Fibroblast of upper back skin (primary cell): ENCODE measurements at regions not wholly inside any gene's neighbourhood (a gene's known extent, or its start where the extent isn't known, plus 50 kb on each side); places are given as distances from the start of the nearest gene placed in this dataset.
"Not testable (repeated sequence)": the region's sequence is repeated elsewhere in the genome, so short reads cannot be mapped to it uniquely, and the experiment has no call there.

Source experiments
- DNase-seq: peaks from one replicate; pipeline ENCODE4 v3.0.0-alpha.2; 2013

DNA sequence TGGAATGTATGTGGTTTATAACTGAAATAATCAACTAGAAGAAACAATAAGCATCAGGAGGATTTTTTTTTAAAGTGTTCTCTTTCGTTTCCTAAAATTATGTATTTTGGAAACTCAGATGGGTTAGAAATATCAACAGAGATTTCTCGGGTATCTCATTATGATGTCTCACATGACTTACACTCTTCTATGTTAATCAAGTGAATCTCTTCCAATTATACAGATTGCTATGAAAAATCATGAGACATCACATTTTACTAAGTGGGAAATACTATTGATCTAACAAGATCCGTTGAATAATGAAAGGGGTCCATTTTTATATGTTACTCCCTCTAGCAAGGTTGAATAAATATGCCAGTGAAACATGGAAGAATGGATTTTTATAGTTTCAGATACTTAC, 54.7 kb upstream of the NRIP1 start:
- no peak for DNase-seq

GRCh38 chr21:15121097-15121654, 56.4 kb upstream of the NRIP1 start:
- DNase-seq, result no peak

- DNase-seq, result no peak
These were observed 56.9 kb upstream of the NRIP1 start for GRCh38 chr21:15121655-15122120.

DNA sequence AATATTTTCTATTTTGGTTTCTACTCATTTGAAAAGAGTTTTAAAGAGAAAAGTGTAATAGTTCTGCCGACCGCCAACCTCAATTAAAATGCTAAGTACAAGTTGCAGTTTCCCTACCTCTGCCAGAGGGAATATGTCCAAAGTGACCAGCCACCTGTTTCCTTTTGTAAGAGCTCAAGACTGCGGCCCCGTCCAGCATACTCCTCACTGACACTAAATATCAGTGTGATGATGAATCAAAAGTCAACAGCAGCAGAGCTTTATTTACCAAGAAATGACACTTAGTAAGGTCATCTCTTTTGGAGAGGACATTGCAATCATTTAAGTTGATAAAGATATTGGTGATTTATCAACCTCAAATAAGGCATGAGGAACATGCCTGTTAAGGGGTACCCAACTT, 57.4 kb upstream of the NRIP1 start:
- DNase-seq, result no peak

- no peak for DNase-seq
These were observed 59.9 kb upstream of the NRIP1 start for GRCh38 chr21:15124731-15125130.

GRCh38 chr21:15126948-15127347, 62.1 kb upstream of the NRIP1 start:
- no peak for DNase-seq

DNA sequence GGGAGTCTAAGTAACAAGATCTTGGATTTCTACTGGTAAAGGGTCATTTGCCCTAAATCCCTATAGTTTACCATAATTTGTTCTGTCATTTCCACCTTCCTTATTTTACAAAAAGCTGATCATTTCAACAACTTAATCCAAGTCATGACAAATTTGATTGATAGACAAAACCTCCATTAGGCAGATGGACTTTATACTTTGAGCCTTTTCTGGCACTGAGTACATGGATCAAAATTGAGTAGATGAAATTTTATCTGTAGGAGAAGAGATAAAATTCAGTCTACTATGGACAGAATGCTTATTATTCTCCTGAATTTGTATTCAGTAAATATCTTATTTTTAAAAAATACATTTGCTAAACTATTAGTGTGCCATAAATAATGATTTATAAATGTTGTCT, 62.6 kb upstream of the NRIP1 start:
- DNase-seq, result no peak

- no peak for DNase-seq
These were observed 63.5 kb upstream of the NRIP1 start for GRCh38 chr21:15128267-15128666.

GRCh38 chr21:15128714-15129113, 63.9 kb upstream of the NRIP1 start:
- not testable (repeated sequence) for DNase-seq

- DNase-seq, result no peak
These were observed 65.5 kb upstream of the NRIP1 start for GRCh38 chr21:15130326-15130725.

GRCh38 chr21:15130751-15131150, 66.0 kb upstream of the NRIP1 start:
- DNase-seq, result no peak

DNA sequence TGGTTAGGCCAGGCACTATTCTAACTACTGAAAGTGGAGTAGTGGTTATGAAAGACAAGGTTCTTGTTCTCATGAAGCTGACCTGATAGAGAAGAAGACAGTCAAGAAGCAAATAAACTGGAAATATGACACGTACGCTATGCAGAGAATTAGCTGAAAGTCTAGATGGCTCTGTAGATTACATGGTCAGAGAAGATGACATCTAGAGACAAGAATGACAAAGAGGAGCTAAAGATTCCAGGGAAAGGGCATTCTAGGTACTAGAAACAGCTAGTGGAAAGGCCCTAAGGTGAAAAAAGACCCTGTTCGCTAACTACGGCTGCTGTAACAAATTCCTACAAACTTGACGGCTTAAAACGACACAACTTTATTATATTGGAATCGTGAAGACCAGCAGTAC, 68.0 kb upstream of the NRIP1 start:
- DNase-seq, result no peak

DNA sequence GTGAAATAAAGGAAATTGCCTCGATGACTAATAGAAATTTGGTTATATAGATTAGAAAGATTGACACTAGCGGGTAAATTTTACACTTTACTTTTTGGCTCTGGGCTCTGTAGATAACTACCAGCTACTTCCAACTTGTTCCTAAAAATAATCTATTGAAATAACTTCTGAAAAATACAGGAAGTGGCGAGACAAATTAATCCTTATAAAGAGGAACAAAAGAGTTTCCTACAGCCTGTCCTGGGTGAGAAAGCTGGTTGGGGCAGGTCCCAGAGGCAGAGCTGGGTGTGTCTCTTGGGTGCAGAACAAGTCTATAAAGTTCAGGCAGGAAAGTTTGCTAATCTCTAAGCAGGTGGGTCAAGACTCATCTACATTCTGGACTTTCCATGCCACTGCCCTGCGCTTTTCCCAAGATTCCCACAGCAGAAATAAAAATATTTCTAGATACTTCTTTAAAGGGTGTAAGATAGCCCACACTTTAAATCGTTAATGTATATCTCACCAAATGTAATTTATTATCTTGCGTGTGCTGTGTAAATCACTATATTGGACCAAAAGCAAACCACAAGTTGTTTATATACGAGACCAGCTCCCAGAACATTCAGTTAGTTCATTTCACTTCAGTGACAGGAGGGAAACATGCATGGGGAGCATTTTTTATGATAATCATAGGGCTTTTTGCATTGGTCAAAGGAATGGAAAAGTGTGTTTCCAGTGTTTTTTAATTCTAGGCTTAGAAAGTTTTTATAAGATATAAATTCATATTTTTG, 70.1 kb upstream of the NRIP1 start:
- no peak for DNase-seq

GRCh38 chr21:15135867-15136629, 71.2 kb upstream of the NRIP1 start:
- DNase-seq, result no peak

- no peak for DNase-seq
These were observed 73.7 kb upstream of the NRIP1 start for GRCh38 chr21:15138490-15138889.

DNA sequence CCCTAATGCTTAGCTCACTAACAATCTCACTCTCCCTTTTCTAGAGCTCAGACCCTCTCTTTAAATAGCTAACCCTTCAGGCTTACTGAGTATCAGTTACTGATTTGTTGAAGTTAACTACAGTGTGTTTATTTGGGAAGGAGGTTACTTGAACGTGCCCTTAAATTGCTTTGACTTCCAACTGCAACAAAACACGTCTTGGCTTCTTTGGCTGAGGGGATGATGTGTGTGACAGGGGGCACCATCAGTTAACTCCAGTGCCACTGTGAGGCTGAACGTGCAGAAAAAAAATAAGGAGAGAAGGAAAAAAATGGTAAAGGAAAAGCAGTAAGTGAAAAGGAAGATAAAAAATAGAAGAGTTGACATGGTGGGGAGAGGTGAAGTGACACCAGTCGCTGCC, 75.1 kb upstream of the NRIP1 start:
- DNase-seq, result no peak

GRCh38 chr21:15140321-15141019, 75.7 kb upstream of the NRIP1 start:
- DNase-seq, result no peak

DNA sequence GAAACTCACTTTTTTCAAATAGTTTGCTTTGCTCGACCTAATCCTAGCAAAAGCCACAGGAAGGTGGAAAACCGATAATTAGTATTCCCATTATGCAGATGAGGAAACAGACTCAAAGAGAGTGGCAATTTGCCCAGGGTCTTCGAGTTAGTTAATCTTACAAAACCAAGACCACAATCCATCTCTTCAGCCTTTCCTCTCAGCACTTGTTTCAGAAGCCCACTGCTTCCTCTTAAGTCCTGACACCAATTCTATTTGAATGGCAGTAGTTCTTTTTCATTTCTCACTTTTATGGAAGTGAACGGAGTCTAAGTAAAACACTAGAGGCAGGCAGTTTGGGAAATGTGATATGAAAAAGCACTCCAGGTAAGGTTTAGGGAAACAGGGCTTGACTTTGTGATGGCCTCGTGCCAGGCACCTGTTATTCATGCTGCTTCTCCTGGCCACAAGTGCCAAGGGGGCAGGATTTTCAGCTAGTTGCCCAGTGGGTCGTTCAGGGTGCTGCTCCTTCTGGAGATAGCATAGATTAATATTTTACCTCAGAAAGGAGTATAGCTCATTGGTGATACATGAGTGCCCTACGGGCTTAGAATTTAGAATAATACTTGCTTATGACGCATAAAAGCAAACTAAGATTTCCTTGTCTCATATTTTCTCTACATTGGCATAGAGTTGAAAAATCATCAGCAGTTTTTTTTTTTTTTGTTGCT, 76.6 kb upstream of the NRIP1 start:
- DNase-seq, result no peak

DNA sequence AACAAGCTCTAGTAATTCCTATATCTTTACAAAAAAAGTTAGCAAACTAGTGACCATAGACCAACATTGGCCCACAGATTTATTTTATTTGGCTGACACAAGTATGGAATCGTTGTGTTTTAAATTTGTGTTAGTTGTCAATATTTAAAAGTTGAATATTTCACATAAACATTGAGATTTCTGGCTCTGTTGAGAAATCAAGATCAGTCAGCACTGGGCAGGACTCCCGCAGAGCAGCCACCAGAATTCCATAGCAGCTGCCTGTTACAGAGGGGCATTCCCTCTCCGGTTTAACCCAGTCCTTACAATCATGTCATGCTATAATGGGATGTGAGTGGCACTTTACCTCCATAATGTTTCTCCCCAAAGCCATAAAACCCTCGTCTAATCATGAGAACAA, 79.2 kb upstream of the NRIP1 start:
- no peak for DNase-seq

GRCh38 chr21:15148437-15148836, 83.6 kb upstream of the NRIP1 start:
- no peak for DNase-seq

GRCh38 chr21:15149600-15150224, 84.9 kb upstream of the NRIP1 start:
- no peak for DNase-seq

DNA sequence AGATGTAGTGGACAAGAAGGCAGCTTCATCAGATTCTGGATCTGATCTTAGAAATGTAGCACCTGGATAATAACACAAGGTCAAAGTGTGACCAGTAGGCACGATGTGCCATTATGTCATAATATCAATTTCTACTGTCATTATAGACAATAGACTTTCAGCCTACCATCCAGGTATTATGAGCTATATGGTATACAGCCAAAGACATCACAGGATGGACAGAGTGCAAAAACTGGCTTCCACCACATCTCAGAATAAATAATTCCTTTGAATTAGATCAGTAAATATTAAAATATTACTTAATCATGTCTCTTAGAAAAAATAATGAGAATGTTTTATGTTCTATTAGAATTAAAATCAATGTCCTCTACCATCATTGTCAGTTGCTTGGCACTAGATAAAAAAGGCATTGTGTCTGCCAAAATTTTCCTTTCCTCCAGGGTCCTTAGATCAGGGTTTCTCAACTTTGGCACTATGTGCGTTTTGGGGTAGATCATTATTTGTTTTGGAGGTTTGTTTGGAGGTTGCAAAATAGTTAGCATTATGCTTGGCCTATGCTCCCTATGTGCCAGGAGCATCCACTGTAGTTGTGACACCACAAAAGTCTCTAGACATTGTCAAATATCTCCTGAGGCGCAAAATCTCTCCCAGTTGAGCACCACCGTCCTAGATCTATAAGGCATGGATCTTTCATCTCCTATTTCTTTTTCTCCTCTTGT, 86.7 kb upstream of the NRIP1 start:
- no peak for DNase-seq
